Left ventricle myocardium inferior (tissue), 1 donor: ENCODE measurements at regions not wholly inside any gene's neighbourhood (a gene's known extent, or its start where the extent isn't known, plus 50 kb on each side); places are given as distances from the start of the nearest gene placed in this dataset. TPM values are rescaled to one million over a fixed set of nuclear protein-coding genes. Genes with fewer than 3 reads are reported as not detected.

Source experiments
- DNase-seq: peaks from one replicate; pipeline ENCODE4 v3.0.0-alpha.2; 2020
- H3K27ac ChIP-seq: fragments of 200-600 bp; replicated peaks from 2 replicates; pipeline ENCODE4 v1.8.0; 2021
- H3K27me3 ChIP-seq: fragments of 200-600 bp; 2 replicates; pipeline ENCODE4 v1.8.0; 2021; ENCODE audit warnings: low read depth
- H3K36me3 ChIP-seq: fragments of 200-600 bp; 2 replicates; pipeline ENCODE4 v1.8.0; 2021
- H3K4me1 ChIP-seq: fragments of 200-600 bp; 2 replicates; pipeline ENCODE4 v1.8.0; 2021
- H3K4me3 ChIP-seq: fragments of 200-600 bp; 2 replicates; pipeline ENCODE4 v1.8.0; 2021; ENCODE audit warnings: mild to moderate bottlenecking, moderate library complexity
- H3K9me3 ChIP-seq: fragments of 200-600 bp; replicated peaks from 2 replicates; pipeline ENCODE4 v1.8.0; 2021
- intact Hi-C: fragments of 100-400 bp; cut with micrococcal nuclease; formaldehyde crosslinking; loops from one replicate; pipeline ENCODE4 v1.11.0; 2022
- microRNA-seq: library from miRNA; unstranded; fragments of <30 nt; microRNA quantifications from one replicate; pipeline ENCODE4 v1.2.0, GENCODE V29; 2020
- TF ChIP-seq, protein P1 (sequence below): fragments of 200-600 bp; IDR thresholded peaks from 2 replicates; pipeline ENCODE4 v1.8.0; 2021; ENCODE audit warnings: antibody characterized with exemption, mild to moderate bottlenecking, borderline replicate concordance
- donor health status: DM: no; HTN: yes; CAD: no; lungs with severe emphysema.

DNA sequence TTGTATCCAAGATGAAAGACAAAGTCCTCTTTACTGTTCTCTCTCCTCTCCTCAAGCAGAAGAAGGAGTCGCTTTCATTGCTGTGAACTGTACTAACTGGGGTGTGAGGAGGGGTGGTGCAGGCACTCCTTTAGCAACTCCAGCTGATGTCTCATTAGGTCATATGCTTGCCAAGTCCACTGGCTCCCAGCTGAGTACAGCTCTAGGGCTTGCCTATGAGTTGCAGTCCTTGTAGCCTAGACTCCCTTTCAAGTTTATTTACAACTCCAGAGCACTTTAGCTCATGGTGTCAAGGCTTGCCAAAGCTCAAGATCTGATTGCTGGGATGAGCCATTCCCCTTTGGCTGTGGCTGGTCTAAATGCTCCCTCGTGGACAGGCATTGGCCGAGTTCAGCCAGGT, 55.1 kb upstream of the PDGFD start:
- Histone ChIP-seq H3K27ac (no peak overlapping the region), H3K4me1 (no peaks in the 10 kb centered on the region), H3K36me3 (no peaks in the 10 kb centered on the region), H3K4me3 (no peak overlapping the region), H3K9me3 (peaks cover 8% of the 10 kb centered on the region), H3K27me3 (no peaks in the 10 kb centered on the region)
- peak; percentile 18 for DNase-seq
- TF ChIP-seq, protein P1, sequence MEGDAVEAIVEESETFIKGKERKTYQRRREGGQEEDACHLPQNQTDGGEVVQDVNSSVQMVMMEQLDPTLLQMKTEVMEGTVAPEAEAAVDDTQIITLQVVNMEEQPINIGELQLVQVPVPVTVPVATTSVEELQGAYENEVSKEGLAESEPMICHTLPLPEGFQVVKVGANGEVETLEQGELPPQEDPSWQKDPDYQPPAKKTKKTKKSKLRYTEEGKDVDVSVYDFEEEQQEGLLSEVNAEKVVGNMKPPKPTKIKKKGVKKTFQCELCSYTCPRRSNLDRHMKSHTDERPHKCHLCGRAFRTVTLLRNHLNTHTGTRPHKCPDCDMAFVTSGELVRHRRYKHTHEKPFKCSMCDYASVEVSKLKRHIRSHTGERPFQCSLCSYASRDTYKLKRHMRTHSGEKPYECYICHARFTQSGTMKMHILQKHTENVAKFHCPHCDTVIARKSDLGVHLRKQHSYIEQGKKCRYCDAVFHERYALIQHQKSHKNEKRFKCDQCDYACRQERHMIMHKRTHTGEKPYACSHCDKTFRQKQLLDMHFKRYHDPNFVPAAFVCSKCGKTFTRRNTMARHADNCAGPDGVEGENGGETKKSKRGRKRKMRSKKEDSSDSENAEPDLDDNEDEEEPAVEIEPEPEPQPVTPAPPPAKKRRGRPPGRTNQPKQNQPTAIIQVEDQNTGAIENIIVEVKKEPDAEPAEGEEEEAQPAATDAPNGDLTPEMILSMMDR: no peak
- intact Hi-C loops: no loop called here

DNA sequence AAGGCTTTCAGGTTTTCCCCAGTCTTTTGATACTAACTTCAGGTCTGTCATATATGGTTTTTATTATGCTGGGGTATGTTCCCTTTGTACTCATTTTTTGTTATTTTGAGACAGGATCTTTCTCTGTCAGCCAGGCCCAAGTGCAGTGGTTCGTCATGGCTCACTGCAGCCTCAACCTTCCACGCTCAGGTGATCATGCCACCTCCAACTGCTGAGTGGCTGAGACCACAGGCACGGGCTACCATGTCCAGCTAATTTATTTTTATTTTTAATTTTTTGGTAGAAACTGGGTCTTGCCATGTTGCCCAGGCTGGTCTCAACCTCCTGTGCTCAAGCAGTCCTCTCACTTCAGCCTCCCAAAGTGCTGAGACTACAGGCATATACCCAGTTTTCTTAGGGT, 50.6 kb upstream of the PDGFD start:
- no peaks in the 10 kb centered on the region for H3K27me3 ChIP-seq
- no peak for DNase-seq
- H3K4me1 ChIP-seq: no peaks in the 10 kb centered on the region
- H3K36me3 ChIP-seq: no peaks in the 10 kb centered on the region
- intact Hi-C loops: no loop called here
- no peak overlapping the region for H3K27ac ChIP-seq
- peaks cover 23% of the 10 kb centered on the region for H3K9me3 ChIP-seq
- no peak overlapping the region for H3K4me3 ChIP-seq
- TF ChIP-seq, protein P1: no peak

Small RNA genes in the stretch of these regions (microRNA-seq; reads per million reads assigned to microRNA genes)
- gene MIR7641-1: not detected
